ENCODE measurements at regions not wholly inside any gene's neighbourhood (a gene's known extent, or its start where the extent isn't known, plus 50 kb on each side); places are given as distances from the start of the nearest gene placed in this dataset.

DNA sequence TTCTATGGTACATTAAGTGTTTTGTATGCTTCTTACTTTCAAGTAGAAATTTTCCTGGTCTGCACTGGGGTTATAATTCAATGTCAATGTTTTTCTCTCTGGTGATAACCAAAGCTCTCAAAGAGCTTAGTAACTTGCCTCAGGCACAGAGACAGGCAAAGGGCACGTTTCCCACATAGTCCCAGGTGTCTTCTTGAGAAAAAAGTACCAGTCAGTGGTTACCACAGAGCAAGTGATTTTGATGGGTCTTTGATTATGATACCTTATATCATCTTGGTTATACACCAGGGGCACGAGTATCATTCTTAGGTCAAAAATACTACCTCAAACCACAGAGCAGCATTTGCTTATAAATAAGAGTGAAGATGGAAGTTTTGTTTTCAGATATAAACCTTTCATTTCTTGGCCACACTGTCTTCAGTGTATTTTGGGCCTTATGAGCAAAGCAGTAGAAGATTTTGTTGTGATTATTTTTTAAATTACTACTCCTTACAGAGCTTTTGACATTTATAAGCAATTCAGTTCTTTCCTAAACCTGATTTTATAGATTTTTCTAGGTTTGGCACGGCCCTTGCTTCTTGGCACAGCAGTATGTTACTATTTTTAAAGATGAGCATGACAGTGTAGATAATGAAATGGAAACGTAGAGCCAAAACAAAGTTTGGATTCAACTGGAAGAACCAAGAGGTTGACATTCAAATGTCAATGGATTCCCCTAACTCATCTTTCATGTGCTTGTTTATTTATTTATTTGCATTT lies 85.3 kb upstream of the TLL1 start:
- Histone ChIP-seq H3K36me3 (ENCODE audit: control insufficient read depth, low read length) (no peaks in the 10 kb centered on the region), H4K20me1 (ENCODE audit: control insufficient read depth, insufficient read depth, low read depth, low read length) (no peaks in the 10 kb centered on the region), H3F3A (ENCODE audit: control insufficient read depth, insufficient read depth) (no peaks in the 10 kb centered on the region), H3K9me3 (ENCODE audit: control insufficient read depth, insufficient read depth, low read length) (no peaks in the 10 kb centered on the region), H3K9me2 (replicated peaks; ENCODE audit: control insufficient read depth, low read length) (no peaks in the 10 kb centered on the region), H3K4me2 (ENCODE audit: low read length) (no peak overlapping the region), H3K27me3 (ENCODE audit: control insufficient read depth, low read length) (no peaks in the 10 kb centered on the region), H3K4me3 (ENCODE audit: low read length) (no peak overlapping the region), H3K79me2 (ENCODE audit: control insufficient read depth, low read length) (no peaks in the 10 kb centered on the region), H3K27ac (ENCODE audit: low read depth, low read length) (no peak overlapping the region), H3K4me1 (ENCODE audit: control insufficient read depth, low read length) (no peaks in the 10 kb centered on the region)
- TF ChIP-seq, protein P1, sequence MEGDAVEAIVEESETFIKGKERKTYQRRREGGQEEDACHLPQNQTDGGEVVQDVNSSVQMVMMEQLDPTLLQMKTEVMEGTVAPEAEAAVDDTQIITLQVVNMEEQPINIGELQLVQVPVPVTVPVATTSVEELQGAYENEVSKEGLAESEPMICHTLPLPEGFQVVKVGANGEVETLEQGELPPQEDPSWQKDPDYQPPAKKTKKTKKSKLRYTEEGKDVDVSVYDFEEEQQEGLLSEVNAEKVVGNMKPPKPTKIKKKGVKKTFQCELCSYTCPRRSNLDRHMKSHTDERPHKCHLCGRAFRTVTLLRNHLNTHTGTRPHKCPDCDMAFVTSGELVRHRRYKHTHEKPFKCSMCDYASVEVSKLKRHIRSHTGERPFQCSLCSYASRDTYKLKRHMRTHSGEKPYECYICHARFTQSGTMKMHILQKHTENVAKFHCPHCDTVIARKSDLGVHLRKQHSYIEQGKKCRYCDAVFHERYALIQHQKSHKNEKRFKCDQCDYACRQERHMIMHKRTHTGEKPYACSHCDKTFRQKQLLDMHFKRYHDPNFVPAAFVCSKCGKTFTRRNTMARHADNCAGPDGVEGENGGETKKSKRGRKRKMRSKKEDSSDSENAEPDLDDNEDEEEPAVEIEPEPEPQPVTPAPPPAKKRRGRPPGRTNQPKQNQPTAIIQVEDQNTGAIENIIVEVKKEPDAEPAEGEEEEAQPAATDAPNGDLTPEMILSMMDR (IDR thresholded peaks at IDR 0.05; ENCODE audit: low read depth, low read length, poor library complexity, severe bottlenecking): no peak
- no peak for TF ChIP-seq EZH2phosphoT487 (IDR thresholded peaks at IDR 0.05; ENCODE audit: borderline replicate concordance, low read length)

DNA sequence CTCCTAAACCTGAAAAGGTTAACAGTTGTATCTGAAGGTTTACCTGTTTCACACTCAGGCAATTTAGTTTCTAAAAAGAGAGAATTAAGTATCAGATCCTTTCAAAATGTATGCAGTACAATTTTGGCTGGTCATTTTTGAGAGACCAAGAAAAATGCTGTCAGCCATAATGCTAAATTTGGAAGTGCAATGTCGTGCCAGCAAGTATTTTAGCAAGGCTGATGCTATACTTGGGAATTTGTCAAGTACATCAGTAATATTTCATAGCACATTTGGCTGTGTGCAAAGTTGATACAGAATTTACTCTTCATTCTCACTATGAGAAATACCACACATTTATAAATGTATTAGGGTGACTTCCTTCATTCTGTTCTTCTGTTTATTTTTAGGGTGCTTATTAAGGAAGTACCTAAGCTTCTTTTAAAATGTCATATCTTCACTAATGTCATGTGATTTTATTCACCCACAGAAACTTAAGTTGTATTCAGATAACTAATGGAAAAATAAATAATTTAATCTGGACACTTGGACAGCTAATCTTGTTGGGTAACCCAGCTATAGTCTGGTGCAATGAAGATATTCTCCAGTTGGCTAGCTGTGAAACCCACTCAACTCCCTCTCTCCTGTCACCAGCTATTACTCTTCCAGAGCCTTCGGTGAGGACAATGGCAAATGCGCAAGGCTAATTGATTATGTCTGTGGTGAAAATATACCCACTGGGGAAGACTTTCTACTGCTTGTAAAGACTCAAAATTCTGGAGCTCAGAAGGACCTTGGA lies 84.2 kb upstream of the TLL1 start:
- Histone ChIP-seq H3K36me3 (ENCODE audit: control insufficient read depth, low read length) (no peaks in the 10 kb centered on the region), H3K79me2 (ENCODE audit: control insufficient read depth, low read length) (no peaks in the 10 kb centered on the region), H3K4me2 (ENCODE audit: low read length) (no peak overlapping the region), H3K27me3 (ENCODE audit: control insufficient read depth, low read length) (no peaks in the 10 kb centered on the region), H3K9me2 (replicated peaks; ENCODE audit: control insufficient read depth, low read length) (no peaks in the 10 kb centered on the region), H3F3A (ENCODE audit: control insufficient read depth, insufficient read depth) (no peaks in the 10 kb centered on the region), H3K9me3 (ENCODE audit: control insufficient read depth, insufficient read depth, low read length) (no peaks in the 10 kb centered on the region), H3K4me3 (ENCODE audit: low read length) (no peak overlapping the region), H3K27ac (ENCODE audit: low read depth, low read length) (no peak overlapping the region), H3K4me1 (ENCODE audit: control insufficient read depth, low read length) (no peaks in the 10 kb centered on the region), H4K20me1 (ENCODE audit: control insufficient read depth, insufficient read depth, low read depth, low read length) (no peaks in the 10 kb centered on the region)
- TF ChIP-seq, protein P1 (IDR thresholded peaks at IDR 0.05; ENCODE audit: low read depth, low read length, poor library complexity, severe bottlenecking): no peak
- TF ChIP-seq EZH2phosphoT487 (IDR thresholded peaks at IDR 0.05; ENCODE audit: borderline replicate concordance, low read length): no peak

DNA sequence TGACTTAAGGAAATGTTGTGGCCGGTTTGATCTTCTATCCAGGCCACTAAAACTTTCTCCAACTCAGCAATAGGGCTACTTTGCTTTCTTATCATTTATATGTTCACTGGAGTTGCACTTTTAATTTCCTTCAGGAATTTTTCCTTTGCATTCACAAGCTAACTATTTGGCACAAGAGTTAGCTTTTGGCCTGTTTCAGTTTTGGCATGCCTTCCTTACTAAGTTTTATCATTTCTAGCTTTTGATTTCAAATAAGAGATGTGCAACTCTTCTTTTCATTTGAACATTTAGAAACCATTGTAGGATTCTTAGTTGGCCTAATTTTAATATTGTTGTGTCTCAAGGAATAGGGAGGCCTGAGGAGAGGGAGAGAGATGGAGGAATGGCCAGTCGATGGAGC lies 79.8 kb upstream of the TLL1 start:
- Histone ChIP-seq H3K4me2 (ENCODE audit: low read length) (no peak overlapping the region), H3F3A (ENCODE audit: control insufficient read depth, insufficient read depth) (no peaks in the 10 kb centered on the region), H3K27me3 (ENCODE audit: control insufficient read depth, low read length) (no peaks in the 10 kb centered on the region), H3K4me1 (ENCODE audit: control insufficient read depth, low read length) (no peaks in the 10 kb centered on the region), H4K20me1 (ENCODE audit: control insufficient read depth, insufficient read depth, low read depth, low read length) (no peaks in the 10 kb centered on the region), H3K4me3 (ENCODE audit: low read length) (no peak overlapping the region), H3K79me2 (ENCODE audit: control insufficient read depth, low read length) (no peaks in the 10 kb centered on the region), H3K27ac (ENCODE audit: low read depth, low read length) (no peak overlapping the region), H3K36me3 (ENCODE audit: control insufficient read depth, low read length) (no peaks in the 10 kb centered on the region), H3K9me2 (replicated peaks; ENCODE audit: control insufficient read depth, low read length) (no peaks in the 10 kb centered on the region), H3K9me3 (ENCODE audit: control insufficient read depth, insufficient read depth, low read length) (no peaks in the 10 kb centered on the region)
- TF ChIP-seq EZH2phosphoT487 (IDR thresholded peaks at IDR 0.05; ENCODE audit: borderline replicate concordance, low read length): no peak
- TF ChIP-seq, protein P1 (IDR thresholded peaks at IDR 0.05; ENCODE audit: low read depth, low read length, poor library complexity, severe bottlenecking): no peak

Measured in DOHH2 (cell line).